HepG2 (cell line): ENCODE measurements at regions not wholly inside any gene's neighbourhood (a gene's known extent, or its start where the extent isn't known, plus 50 kb on each side); places are given as distances from the start of the nearest gene placed in this dataset.

ENCODE experiments used
- AGO1 ChIP-seq: fragments of 200-400 bp; formaldehyde crosslinking; IDR thresholded peaks from 2 replicates; pipeline ENCODE4 v1.6.1; 2017; ENCODE audit warnings: mild to moderate bottlenecking, low read depth, low read length, moderate library complexity; ENCODE audit not compliant: poor library complexity, severe bottlenecking
- SALL2 ChIP-seq: sonication (generic); formaldehyde crosslinking; IDR thresholded peaks from 2 replicates; pipeline ENCODE4 v1.8.1; 2023; ENCODE audit warnings: mild to moderate bottlenecking, missing genetic modification reagents, inconsistent platforms
- STAT6 ChIP-seq: sonication (generic); formaldehyde crosslinking; IDR thresholded peaks from 2 replicates; pipeline ENCODE4 v1.4.0; 2020; ENCODE audit warnings: missing genetic modification reagents, mild to moderate bottlenecking, borderline replicate concordance
- TF ChIP-seq, protein P1 (sequence below): sonication (generic); formaldehyde crosslinking; IDR thresholded peaks from 2 replicates; pipeline ENCODE4 v1.5.0; 2020; ENCODE audit warnings: mild to moderate bottlenecking, missing genetic modification reagents, moderate library complexity

DNA sequence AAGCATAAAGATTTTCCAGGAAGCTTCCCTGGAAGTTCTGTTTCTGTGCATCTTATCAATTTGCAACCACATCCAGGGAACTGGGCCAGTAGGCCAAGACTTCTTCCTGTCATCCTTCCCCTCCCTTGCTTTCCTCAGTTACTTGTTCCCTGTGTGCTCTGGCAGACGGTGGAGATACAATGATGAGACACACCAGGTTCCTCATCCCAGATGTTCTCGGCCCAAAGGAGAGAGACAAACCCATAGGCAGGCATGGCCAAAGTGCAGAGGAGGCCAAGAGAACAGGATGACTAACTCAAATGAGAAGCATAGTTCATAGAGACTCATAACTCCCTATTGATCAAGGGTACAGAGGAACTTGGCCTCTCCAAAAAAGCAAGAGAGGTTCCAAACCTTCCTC is 652.6 kb downstream of the CCDC171 start:
- TF ChIP-seq AGO1 (no peak), SALL2 (no peak), STAT6 (CRISPR knock-in tag) (no peak)
- TF ChIP-seq, protein P1, sequence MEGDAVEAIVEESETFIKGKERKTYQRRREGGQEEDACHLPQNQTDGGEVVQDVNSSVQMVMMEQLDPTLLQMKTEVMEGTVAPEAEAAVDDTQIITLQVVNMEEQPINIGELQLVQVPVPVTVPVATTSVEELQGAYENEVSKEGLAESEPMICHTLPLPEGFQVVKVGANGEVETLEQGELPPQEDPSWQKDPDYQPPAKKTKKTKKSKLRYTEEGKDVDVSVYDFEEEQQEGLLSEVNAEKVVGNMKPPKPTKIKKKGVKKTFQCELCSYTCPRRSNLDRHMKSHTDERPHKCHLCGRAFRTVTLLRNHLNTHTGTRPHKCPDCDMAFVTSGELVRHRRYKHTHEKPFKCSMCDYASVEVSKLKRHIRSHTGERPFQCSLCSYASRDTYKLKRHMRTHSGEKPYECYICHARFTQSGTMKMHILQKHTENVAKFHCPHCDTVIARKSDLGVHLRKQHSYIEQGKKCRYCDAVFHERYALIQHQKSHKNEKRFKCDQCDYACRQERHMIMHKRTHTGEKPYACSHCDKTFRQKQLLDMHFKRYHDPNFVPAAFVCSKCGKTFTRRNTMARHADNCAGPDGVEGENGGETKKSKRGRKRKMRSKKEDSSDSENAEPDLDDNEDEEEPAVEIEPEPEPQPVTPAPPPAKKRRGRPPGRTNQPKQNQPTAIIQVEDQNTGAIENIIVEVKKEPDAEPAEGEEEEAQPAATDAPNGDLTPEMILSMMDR (CRISPR knock-in tag): no peak
